ENCODE measurements at regions not wholly inside any gene's neighbourhood (a gene's known extent, or its start where the extent isn't known, plus 50 kb on each side); places are given as distances from the start of the nearest gene placed in this dataset.
"Not testable (repeated sequence)": the region's sequence is repeated elsewhere in the genome, so short reads cannot be mapped to it uniquely, and the experiment has no call there.

DNA sequence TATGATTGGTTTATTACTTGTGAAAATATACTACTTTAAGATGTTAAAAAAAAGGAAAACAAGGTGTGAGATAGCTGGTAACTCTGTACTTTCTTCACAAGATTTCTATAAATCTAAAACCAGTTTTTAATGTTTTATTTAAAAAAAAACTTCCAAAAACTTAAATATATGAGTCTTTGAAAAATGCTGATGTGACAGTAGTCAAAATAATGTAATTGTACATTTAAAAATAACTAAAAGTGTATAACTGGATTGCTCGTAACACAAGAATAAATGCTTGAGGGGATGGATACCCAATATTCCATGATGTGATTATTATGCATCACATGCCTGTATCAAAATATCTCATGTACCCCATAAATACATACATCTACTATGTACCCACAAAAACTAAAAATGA, 464.9 kb downstream of the NYAP2 start:
- no peak for DNase-seq (ENCODE audit: low read depth)

DNA sequence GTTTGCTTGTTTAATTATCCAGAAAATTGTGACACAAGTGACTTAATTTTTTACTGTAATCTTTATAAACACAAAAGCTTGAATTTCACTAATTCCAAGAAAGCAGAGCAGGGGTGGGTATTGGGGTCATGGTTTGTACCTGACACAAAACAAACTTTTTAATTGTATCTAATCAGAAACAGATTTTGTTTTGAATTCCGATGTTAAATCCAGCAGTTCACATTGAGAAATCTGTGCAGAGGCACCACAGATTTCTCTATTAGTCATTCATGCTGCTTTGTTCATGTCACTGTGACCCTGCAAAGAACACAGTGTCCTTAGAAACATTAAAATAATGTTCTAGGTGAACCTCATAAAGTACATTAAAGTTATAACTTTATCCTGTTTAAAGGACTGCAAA, 443.4 kb downstream of the NYAP2 start:
- peak; percentile 51 for DNase-seq (ENCODE audit: low read depth)

DNA sequence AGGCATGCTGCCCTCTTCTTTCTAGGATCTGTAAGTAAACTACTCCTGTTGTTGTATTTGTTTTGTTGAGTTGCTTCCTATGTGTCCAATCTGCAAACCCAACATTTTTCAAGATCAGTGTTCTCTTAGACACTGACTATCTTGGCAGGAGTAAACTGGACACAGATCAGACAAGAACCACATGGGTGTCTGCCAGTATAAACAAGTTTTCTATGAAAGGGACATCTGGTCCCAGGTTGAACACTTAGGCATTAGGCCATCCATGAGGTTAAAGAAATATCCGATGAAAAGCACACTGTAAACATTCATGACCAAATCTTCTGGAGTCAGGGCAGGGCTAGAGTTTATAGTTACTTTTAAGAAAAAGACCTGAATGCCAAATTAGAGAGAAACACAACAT, 441.8 kb downstream of the NYAP2 start:
- DNase-seq (ENCODE audit: low read depth) = peak; percentile 53

DNA sequence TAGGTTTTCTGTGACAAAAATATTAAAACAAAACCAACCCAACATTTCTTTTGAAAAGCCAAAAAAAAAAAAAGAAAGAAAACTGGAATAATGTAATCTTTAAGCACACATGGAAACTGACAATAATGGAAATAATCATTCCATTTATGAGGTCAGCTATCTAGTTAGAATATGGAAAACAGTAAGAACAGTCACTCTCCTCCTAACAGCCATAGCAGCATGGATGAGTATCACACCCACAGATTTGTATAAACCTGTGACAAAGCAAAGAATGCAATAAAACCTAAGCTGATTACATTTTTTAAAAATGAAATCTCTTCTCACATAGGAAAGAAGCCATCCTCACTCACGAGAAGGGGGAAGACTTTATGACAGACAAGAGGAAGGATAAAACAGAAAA, 437.8 kb downstream of the NYAP2 start:
- no peak for DNase-seq (ENCODE audit: low read depth)

DNA sequence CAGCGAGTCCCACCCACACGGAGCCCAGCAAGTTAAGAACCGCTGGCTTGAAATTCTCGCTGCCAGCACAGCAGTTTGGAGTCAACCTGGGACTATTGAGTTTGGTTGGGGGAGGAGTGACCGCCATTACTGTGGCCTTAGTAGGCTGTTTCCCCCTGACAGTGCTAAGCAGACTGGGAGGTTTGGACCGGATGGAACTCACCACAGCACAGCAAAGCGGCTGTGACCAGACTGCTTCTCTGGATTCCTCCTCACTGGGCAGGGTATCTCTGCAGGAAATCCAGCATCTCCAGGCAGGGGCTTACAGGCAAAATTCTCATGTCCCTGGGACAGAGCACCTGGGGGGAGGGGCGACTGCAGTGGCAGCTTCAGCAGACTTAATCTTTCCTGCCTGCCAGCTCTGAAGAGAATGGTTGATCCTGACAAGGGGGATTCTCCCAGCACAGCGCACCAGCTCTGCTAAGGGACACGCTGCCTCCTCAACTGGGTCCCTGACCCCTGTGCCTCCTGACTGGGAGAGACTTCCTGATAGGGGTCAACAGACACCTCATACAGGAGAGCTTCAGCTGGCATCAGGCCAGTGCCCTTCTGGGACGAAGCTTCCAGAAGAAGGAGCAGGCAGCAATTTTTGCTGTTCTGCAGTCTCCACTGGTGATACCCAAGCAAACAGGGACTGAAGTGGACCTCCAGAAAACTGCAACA, 425.4 kb downstream of the NYAP2 start:
- no peak for DNase-seq (ENCODE audit: low read depth)

DNA sequence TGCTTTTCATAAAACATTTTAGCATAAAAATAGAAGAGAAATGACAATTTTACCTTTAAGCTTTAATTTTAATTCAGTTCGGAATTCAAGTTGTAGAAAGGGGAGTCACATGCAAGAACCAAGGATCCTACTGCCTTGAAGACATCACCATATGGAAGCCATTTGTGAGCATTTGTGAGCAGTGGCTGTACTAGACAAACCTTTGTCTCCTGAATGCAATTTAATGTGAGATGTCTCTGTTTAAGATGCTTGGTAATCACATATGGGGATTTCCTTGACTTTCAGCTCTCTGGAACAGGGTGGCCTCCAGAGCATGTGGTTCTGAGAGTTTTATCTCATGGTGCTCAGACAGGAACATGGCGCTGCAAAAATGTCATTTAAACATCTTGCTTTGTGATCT, 421.8 kb downstream of the NYAP2 start:
- no peak for DNase-seq (ENCODE audit: low read depth)

DNA sequence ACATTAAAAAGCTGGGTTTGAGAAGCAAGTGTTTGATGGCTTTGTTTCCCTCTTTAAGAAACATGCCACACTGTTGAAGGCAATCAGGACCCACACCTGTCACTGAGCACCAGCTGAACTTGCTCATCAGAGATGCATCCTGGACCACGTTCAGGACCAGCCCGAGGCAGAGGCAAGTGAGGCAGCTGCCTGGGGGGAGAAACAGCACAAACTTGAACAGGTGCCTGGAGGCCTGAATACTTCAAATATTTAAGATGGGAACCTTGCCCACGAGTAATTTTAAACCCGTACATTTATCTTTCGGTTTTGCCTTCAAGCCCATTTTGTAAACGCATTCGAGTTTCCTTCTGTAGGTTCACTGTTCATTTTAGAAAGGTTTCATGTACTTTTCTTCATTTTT, 421.3 kb downstream of the NYAP2 start:
- DNase-seq (ENCODE audit: low read depth) = no peak

DNA sequence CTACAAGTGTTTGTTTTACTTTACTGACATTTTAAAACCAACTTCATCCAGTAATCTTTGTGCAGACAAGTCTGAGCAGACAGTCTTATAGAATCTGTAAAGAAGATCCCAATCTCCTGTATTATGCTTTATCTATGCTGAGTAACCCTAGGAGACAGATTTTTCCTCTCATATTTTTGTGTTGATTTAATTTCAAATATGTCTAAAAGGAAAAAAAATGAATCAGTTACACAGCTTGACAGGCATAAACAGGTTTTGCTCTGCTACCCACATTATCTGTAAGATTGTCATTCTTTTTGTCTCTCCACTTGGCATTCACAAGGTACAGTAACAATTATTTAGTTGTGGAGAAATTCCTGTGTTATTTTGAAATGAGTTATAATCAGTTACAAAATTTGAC, 415.0 kb downstream of the NYAP2 start:
- DNase-seq (ENCODE audit: low read depth) = no peak

DNA sequence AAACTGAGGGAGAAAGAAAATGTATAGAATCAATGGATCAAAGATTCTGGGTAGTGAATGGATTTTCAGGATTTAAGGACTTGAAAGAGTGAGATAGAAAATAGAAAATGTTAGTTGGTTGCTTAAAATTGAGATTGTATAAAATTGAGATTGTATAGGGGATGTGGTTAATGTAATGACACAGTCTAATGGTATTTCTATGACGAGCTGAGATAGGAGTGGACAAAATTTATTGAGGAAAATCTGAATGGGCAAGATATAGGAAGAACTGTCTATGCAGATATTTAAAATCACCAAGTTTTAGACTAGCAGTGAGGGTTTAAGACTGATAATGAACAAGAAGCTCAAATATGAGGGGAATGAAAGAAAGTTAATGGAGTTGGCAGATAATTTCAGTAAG, 406.6 kb downstream of the NYAP2 start:
- no peak for DNase-seq (ENCODE audit: low read depth)

DNA sequence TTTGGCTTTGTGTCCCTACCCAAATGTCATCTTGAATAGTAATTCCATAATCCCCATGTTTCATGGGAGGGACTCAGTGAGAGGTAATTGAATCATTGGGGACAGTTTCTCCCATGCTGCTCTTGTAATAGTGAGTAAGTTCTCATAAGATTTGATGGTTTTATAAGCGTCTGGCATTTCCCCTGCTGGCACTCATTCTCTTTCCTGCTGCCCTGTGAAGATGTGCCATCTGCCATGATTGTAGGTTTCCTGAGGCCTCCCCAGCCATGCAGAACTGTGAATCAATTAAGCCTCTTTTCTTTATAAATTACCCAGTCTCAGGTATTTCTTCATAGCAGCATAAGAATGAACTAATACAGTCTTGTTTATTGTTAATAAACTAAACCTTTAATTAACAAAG, 402.6 kb downstream of the NYAP2 start:
- not testable (repeated sequence) for DNase-seq (ENCODE audit: low read depth)

DNA sequence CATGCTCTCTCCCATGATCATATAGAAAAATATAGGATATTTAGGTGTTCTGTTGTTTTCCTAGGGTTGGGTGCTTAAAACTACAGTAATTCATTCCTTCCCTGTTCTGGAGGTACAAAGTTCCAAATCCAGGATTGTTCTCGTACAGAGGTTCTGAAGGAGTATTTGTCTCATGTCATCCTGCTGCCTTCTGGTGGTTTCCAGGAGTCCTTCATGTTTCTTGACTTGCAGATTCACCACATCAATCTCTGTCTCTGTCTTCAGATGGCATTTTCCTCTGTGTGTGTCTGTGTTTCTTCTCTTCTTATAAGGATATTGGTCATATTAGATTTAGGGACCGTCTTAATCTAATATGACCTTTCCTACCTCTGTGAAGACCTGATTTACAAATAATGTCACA, 397.9 kb downstream of the NYAP2 start:
- DNase-seq (ENCODE audit: low read depth) = peak; percentile 3

DNA sequence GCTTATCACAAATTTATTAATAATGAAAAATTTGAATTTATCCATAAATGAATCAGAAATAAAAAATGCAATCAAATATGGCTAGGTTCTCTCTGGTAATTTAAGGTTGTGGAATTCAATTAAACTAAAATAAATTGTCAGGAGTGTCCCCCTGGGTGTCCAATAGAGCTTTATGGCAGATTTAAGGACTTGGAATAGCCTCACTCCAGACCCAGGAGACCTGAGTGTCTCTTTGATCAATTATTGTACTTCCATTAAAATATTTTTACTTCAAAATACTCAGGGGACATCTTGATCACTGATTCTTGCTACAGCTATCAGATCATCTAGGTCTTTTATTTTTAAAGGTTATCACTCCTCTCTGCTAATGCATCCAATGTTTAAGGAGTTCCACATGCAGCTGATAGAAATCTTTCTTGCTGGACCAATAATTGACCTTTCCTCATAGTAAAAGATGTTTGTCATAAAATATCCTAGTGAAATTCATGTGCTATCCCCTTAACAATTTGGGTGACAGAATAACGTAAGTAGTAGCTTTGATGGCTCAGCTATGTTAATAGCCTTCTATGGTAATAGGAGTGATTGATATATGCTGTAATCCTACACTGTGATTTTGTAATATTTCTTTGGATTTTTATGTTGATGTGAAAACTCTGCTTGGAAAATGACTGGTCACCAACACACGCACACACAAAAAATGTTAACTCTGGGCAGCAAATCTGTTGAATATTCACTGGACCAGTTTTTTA, 395.3 kb downstream of the NYAP2 start:
- no peak for DNase-seq (ENCODE audit: low read depth)

DNA sequence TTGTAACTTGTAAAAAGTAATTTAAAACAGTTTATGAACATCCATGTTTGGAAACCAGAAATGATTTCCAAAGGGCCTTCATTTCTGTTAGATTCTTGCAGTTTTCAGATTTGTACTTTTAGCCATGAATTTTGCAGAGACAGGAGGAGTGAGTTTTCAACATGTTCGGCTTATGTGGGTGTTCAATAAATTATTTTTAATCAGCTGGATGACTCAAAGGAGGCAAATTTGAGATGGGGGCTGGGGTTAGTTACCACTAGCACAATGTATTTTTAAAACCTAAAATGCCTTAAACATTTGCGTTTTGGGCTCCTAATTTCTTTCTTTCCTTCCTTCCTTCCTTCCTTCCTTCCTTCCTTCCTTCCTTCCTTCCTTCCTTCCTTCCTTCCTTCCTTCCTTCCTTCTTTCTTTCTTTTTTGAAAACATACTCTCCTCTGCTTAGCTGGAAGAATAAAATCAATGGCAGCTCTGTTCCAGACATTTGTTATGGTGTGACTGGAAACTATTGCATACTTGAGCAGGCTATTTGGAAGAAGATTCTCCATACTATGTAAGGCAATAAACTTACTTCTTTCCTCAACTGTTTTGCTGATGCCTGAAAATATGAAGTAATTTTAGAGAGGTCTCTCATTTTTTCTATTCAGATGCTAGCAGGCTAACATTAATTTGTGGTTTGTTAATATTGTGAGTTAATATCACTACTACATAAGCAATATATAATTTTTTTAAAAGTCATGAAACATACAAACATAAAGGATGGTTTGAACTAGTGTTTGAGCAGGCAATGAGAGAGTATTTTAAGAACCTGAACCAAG, 394.4 kb downstream of the NYAP2 start:
- DNase-seq (ENCODE audit: low read depth) = no peak

DNA sequence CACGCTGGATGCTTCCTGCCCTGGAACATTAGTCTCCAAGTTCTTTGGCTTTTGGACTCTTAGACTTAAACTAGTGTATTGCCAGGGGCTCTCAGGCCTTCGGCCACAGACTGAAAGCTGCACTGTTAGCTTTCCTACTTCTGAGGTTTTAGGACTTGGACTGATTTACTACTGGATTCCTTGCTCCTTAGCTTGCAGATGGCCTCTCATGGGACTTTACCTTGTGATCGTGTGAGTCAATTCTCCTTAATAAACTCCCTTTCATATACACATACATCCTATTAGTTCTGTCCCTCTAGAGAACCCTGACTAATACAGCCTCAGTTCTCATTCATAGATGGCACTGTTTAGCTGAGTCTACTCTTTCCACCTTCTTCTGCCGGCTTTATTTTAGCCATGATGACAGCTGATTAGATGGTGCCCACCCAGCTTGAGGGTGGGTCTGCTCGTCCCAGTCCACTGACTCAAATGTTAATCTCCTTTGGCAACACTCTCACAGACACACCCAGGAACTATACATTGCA, 389.1 kb downstream of the NYAP2 start:
- no peak for DNase-seq (ENCODE audit: low read depth)

DNA sequence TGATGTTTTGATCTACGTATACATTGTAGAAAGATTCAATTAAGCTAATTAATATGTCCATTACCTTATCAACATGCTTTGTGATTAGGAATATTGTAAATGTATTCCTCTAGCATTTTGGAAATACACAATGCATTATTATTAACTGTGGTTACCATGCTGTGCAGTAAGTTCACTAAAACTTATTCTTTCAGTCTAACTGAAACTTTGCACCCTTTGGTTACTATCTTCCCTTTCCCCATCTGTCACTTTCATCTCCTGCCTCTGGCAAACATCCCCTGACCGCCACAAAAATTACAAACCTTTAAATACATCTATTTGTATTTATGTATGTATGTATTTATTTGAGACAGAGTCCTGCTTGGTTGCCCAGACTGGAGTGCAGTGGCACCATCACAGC, 388.0 kb downstream of the NYAP2 start:
- DNase-seq (ENCODE audit: low read depth) = no peak

DNA sequence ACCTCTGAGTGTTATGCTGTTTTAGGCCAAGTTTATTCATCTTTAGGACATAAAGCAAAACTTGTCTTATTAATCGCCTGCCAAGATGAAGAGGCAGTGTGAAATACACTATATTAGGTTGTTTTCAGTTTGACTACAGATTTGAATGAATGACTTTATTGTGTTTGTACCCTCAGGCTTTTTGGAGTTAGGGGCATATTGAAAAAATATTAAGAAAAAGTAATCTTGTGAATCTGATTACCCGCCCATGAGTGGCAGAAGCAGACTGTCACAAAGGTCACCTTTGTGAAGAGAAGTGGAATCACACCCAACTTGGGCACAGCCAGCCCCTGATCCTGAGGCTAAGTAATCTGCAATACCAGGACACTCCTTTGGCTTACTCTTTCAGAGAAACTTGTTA, 382.5 kb downstream of the NYAP2 start:
- DNase-seq (ENCODE audit: low read depth) = no peak

DNA sequence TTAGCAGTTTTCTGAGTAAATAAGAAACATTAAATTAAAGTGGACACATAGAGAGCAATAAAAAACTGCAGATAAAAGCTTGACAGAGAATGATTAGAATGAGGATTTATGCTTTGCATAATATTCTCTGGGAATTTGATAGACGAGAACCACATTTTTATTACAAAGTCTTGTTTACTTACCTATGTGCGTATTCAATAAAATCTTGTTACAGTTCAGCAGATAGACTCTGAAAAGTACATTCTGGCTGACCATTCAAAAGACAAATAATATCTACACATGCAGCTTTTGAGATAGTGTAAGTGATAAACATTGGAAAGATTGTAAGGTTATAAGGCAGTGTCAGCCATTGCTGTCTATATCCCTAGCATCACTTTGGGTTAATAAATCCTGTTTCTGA, 381.6 kb downstream of the NYAP2 start:
- DNase-seq (ENCODE audit: low read depth) = no peak

DNA sequence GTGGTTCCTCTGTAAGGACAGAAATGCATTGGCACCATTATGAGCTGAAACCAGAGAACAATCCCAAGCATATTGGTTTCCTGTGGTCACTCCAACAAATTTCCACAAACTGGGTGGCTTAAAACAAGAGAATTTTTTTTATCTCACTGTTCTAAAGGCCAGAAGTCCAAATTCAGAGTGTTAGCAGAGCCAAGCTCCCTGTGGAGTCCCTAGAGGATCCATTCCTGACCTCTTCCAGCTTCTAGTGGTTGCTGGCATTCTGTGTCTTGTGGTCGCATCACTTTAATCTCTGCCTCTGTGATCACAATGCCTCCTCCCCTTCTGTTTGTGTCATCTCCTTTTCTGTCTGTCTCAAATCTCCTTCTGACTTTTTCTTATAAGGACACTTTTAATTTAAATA, 380.3 kb downstream of the NYAP2 start:
- no peak for DNase-seq (ENCODE audit: low read depth)

DNA sequence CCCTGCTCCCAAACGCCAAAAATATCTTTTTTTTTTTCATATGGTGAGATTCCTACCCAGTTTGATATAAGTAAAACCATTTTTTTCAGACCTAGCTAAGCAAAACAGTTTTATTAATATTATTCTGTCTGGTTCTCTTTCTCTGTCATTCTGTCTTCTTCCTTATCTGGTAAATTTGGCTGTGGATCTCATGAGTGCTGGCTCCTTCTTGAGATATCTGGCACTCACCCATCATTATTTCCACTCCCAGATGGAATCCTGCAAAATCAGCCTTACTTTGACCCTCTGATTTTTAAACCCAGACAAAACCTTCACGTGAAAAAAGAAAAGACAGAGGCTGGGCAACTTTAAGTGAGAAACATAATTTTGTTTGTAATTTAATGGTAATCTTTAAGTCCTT, 373.6 kb downstream of the NYAP2 start:
- no peak for DNase-seq (ENCODE audit: low read depth)

DNA sequence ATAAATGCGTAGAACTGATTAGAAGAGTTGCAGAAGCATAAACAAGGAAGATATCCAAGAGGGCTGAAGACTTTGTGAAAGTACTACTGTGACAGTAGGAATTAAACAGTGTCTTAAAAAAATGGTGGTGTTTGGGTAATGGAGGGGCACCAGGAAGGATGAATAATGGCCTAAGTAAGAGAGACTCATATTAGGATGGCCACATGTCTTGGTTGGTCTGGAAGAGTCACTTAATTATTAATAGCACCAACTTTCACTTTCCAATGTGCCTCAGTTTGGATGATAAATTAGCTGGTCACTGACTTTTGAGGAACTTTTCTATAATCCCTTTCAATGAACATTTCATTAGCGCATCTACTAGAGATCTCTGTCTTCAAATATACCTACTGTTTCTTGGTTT, 372.2 kb downstream of the NYAP2 start:
- no peak for DNase-seq (ENCODE audit: low read depth)

DNA sequence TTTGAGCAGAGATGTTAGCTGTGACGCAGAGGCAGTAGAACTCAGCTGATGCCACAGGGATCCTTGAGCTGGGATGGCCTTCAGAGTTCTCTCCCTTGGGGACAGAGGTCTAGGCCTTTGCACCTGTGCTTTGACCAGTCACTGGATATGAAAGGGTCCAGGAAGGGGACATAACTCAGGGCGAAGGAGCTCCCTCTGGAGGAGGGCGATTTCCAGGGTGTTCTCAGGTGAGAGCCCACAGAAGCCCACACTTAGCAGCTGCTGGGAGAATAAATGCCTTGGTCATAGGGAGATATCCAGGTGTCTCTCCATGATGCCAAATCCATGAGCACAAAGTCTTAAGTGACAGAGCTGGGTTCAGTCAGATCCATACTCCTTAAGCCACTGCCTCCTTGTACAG, 369.2 kb downstream of the NYAP2 start:
- no peak for DNase-seq (ENCODE audit: low read depth)

DNA sequence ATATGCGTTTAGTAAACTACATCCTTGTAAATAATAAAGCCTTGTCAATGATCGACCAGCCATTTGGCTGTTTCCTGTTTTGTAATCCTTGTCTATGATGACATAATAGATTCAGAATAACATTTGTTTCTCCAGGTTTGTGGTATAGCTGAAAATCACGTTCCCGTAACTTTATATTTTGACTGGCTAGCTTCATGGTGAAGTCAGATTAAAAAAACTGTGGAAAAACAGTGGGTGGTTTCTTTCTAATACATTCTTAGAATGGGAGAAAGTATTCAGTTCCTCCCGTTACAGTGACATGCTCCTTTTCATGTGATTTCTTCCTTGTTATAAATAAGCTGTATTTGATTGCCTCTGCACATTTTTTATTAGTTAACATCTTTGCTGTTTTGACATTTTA, 366.9 kb downstream of the NYAP2 start:
- DNase-seq (ENCODE audit: low read depth) = no peak

DNA sequence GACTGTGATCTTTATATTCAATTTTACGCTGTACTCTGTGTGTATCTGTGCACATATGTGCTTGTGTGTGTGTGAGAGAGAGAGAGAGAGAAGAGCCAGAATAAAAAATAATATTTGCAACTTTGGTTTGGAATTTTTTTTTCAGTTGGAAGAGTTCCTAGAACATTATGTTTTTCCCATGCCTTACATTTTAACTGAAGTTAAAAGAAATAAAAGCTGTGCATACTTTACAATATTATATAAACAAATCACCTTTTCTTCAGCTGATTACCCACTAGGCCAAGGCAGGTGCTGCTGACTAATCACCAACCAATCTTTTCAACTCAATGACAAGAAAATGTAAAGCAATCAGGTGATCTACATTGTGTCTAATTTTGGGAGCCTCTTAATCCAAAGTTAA, 366.3 kb downstream of the NYAP2 start:
- no peak for DNase-seq (ENCODE audit: low read depth)
